ENCODE measurements at regions not wholly inside any gene's neighbourhood (a gene's known extent, or its start where the extent isn't known, plus 50 kb on each side); places are given as distances from the start of the nearest gene placed in this dataset.

DNA sequence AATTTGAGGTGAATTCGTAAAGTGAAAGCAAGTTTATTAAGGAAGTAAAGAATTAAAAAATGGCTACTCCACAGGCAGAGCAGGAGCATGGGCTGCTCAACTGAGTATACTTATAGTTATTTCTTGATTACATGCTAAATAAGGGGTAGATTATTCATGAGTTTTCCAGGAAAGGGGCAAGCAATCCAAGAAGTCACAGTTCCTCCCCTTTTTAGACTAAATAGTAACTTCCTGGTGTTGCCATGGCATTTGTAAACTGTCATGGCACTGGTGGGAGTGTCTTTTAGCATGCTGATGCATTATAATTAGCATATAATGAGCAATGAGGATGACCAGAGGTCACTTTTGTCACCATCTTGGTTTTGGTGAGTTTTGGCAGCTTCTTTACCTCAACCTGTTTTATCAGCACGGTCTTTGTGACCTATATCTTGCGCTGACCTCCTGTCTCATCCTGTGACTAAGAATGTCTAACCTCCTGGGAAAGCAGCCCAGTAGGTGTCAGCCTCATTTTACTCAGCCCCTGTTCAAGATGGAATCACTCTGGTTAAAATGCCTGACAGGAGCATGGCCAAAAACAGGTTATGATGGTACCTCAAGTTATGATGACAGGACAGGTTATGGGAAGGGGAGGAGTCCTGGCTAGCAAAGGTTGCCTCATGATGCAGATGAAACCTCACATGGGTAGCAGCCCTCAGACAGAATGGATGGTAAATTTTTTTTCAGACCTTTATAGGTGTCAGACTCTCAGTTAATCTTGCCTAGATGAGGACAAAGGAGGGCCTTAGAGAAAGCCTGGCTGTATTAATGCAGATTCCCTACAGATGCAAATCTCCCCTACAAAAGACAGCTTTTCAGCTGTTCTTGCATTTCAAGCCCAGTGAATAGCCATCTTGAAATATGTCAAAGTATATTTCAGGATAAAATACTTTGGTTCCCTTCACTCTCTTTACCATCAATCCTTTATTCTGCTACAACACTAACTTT is 49.7 kb downstream of the SIPA1L2 start:
- H3K9me3 ChIP-seq (ENCODE audit: insufficient read depth, low read length): no peaks in the 10 kb centered on the region
- no peak overlapping the region for H3K4me3 ChIP-seq (ENCODE audit: insufficient read length, low read depth)
- H3K9ac ChIP-seq (ENCODE audit: insufficient read length, low read depth): no peak overlapping the region
- DNase-seq (ENCODE audit: low read depth, low spot score): no peak
- TF ChIP-seq YY1 (IDR thresholded peaks at IDR 0.05; ENCODE audit: insufficient read depth, insufficient read length): no peak
- no peak for TF ChIP-seq ZNF274 (IDR thresholded peaks at IDR 0.05; ENCODE audit: low read depth, low read length)
- no peak for TF ChIP-seq SUZ12 (IDR thresholded peaks at IDR 0.05; ENCODE audit: extremely low read depth, insufficient read depth, insufficient read length)
- H3K27me3 ChIP-seq (ENCODE audit: insufficient read depth, insufficient read length): no peaks in the 10 kb centered on the region
- no peaks in the 10 kb centered on the region for H3K36me3 ChIP-seq (ENCODE audit: insufficient read depth, insufficient read length, low read length)
- H3K4me1 ChIP-seq (ENCODE audit: insufficient read depth, insufficient read length): peaks cover 11% of the 10 kb centered on the region

DNA sequence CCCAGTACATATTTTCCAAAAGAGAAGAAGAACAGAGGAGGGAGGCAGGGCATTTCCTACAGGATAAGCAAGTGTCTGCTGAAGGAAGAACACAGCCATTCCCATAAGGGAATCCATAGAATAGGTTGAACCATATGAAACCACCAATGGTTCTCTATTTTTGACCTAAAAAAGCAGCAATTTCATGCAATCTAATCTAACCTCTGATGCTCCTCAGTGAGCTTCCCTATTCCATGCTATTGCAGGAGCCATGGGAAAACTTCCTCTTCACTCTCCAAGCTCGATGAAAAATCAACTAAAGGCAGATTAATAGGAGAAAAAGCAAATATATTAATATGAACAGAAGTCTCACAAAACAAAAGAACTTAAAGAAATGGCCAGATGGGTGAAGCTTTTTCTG is 50.5 kb downstream of the SIPA1L2 start:
- no peak for DNase-seq (ENCODE audit: low read depth, low spot score)
- Histone ChIP-seq H3K9ac (ENCODE audit: insufficient read length, low read depth) (no peak overlapping the region), H3K9me3 (ENCODE audit: insufficient read depth, low read length) (no peaks in the 10 kb centered on the region), H3K36me3 (ENCODE audit: insufficient read depth, insufficient read length, low read length) (no peaks in the 10 kb centered on the region), H3K4me3 (ENCODE audit: insufficient read length, low read depth) (no peak overlapping the region), H3K27me3 (ENCODE audit: insufficient read depth, insufficient read length) (no peaks in the 10 kb centered on the region), H3K4me1 (ENCODE audit: insufficient read depth, insufficient read length) (peaks cover 11% of the 10 kb centered on the region)
- TF ChIP-seq ZNF274 (IDR thresholded peaks at IDR 0.05; ENCODE audit: low read depth, low read length) (no peak), SUZ12 (IDR thresholded peaks at IDR 0.05; ENCODE audit: extremely low read depth, insufficient read depth, insufficient read length) (no peak), YY1 (IDR thresholded peaks at IDR 0.05; ENCODE audit: insufficient read depth, insufficient read length) (no peak)

- Histone ChIP-seq H3K4me1 (ENCODE audit: insufficient read depth, insufficient read length) (peaks cover 11% of the 10 kb centered on the region), H3K36me3 (ENCODE audit: insufficient read depth, insufficient read length, low read length) (no peaks in the 10 kb centered on the region), H3K4me3 (ENCODE audit: insufficient read length, low read depth) (no peak overlapping the region), H3K9me3 (ENCODE audit: insufficient read depth, low read length) (no peaks in the 10 kb centered on the region), H3K27me3 (ENCODE audit: insufficient read depth, insufficient read length) (no peaks in the 10 kb centered on the region), H3K9ac (ENCODE audit: insufficient read length, low read depth) (no peak overlapping the region)
- TF ChIP-seq SUZ12 (IDR thresholded peaks at IDR 0.05; ENCODE audit: extremely low read depth, insufficient read depth, insufficient read length) (no peak), ZNF274 (IDR thresholded peaks at IDR 0.05; ENCODE audit: low read depth, low read length) (no peak), YY1 (IDR thresholded peaks at IDR 0.05; ENCODE audit: insufficient read depth, insufficient read length) (no peak)
- no peak for DNase-seq (ENCODE audit: low read depth, low spot score)
Measured at GRCh38 chr1:232578651-232579195, 51.2 kb downstream of the SIPA1L2 start.

GRCh38 chr1:232577772-232578171 is 52.2 kb downstream of the SIPA1L2 start:
- H3K36me3 ChIP-seq (ENCODE audit: insufficient read depth, insufficient read length, low read length): no peaks in the 10 kb centered on the region
- peaks cover 11% of the 10 kb centered on the region for H3K4me1 ChIP-seq (ENCODE audit: insufficient read depth, insufficient read length)
- no peaks in the 10 kb centered on the region for H3K9me3 ChIP-seq (ENCODE audit: insufficient read depth, low read length)
- no peak for TF ChIP-seq SUZ12 (IDR thresholded peaks at IDR 0.05; ENCODE audit: extremely low read depth, insufficient read depth, insufficient read length)
- TF ChIP-seq YY1 (IDR thresholded peaks at IDR 0.05; ENCODE audit: insufficient read depth, insufficient read length): no peak
- TF ChIP-seq ZNF274 (IDR thresholded peaks at IDR 0.05; ENCODE audit: low read depth, low read length): no peak
- no peaks in the 10 kb centered on the region for H3K27me3 ChIP-seq (ENCODE audit: insufficient read depth, insufficient read length)
- no peak overlapping the region for H3K4me3 ChIP-seq (ENCODE audit: insufficient read length, low read depth)
- H3K9ac ChIP-seq (ENCODE audit: insufficient read length, low read depth): no peak overlapping the region
- no peak for DNase-seq (ENCODE audit: low read depth, low spot score)

DNA sequence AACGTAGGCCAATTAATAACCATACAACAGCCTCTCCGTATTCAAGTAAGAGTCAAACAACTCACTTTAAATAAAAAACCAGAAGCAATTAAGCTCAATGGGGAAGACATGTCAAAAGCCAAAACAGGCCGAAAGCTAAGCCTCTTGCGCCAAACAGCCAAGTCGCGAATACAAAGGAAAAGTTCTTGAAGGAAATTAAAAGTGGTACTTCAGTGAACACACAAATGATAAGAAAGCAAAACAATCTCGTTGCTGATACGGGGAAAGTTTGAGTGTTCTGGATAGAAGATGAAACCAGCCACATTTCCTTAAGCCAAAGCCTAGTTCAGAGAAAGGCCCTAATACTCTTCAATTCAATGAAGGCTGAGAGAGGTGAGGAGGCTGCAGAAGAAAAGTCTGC is 53.4 kb downstream of the SIPA1L2 start:
- Histone ChIP-seq H3K4me3 (ENCODE audit: insufficient read length, low read depth) (no peak overlapping the region), H3K4me1 (ENCODE audit: insufficient read depth, insufficient read length) (peaks cover 11% of the 10 kb centered on the region), H3K36me3 (ENCODE audit: insufficient read depth, insufficient read length, low read length) (no peaks in the 10 kb centered on the region), H3K27me3 (ENCODE audit: insufficient read depth, insufficient read length) (no peaks in the 10 kb centered on the region), H3K9ac (ENCODE audit: insufficient read length, low read depth) (no peak overlapping the region), H3K9me3 (ENCODE audit: insufficient read depth, low read length) (no peaks in the 10 kb centered on the region)
- no peak for TF ChIP-seq SUZ12 (IDR thresholded peaks at IDR 0.05; ENCODE audit: extremely low read depth, insufficient read depth, insufficient read length)
- no peak for TF ChIP-seq YY1 (IDR thresholded peaks at IDR 0.05; ENCODE audit: insufficient read depth, insufficient read length)
- no peak for TF ChIP-seq ZNF274 (IDR thresholded peaks at IDR 0.05; ENCODE audit: low read depth, low read length)
- no peak for DNase-seq (ENCODE audit: low read depth, low spot score)

- H3K9me3 ChIP-seq (ENCODE audit: insufficient read depth, low read length): no peaks in the 10 kb centered on the region
- no peak overlapping the region for H3K9ac ChIP-seq (ENCODE audit: insufficient read length, low read depth)
- H3K36me3 ChIP-seq (ENCODE audit: insufficient read depth, insufficient read length, low read length): no peaks in the 10 kb centered on the region
- H3K27me3 ChIP-seq (ENCODE audit: insufficient read depth, insufficient read length): no peaks in the 10 kb centered on the region
- no peak overlapping the region for H3K4me3 ChIP-seq (ENCODE audit: insufficient read length, low read depth)
- H3K4me1 ChIP-seq (ENCODE audit: insufficient read depth, insufficient read length): peaks cover 5% of the 10 kb centered on the region
- DNase-seq (ENCODE audit: low read depth, low spot score): no peak
- TF ChIP-seq SUZ12 (IDR thresholded peaks at IDR 0.05; ENCODE audit: extremely low read depth, insufficient read depth, insufficient read length): no peak
- TF ChIP-seq ZNF274 (IDR thresholded peaks at IDR 0.05; ENCODE audit: low read depth, low read length): no peak
- no peak for TF ChIP-seq YY1 (IDR thresholded peaks at IDR 0.05; ENCODE audit: insufficient read depth, insufficient read length)
Measured at GRCh38 chr1:232575763-232576040, 54.2 kb downstream of the SIPA1L2 start.
